Right ventricle myocardium inferior (tissue), 1 donor: ENCODE measurements at regions not wholly inside any gene's neighbourhood (a gene's known extent, or its start where the extent isn't known, plus 50 kb on each side); places are given as distances from the start of the nearest gene placed in this dataset.
"Not testable (repeated sequence)": the region's sequence is repeated elsewhere in the genome, so short reads cannot be mapped to it uniquely, and the experiment has no call there.

Experiments used
- ATAC-seq: fragments of 200-7000 bp; cut with Tn5 transposase; one replicate; pipeline ENCODE4 v1.9.1; 2020; ENCODE audit warnings: mild to moderate bottlenecking, moderate library complexity
- DNase-seq: peaks from one replicate; pipeline ENCODE4 v3.0.0; 2021; ENCODE audit errors: missing footprints
- intact Hi-C: fragments of 100-400 bp; cut with DNase I; formaldehyde crosslinking; loops from one replicate; pipeline ENCODE4 v1.11.0; 2022
- donor health status: DM: no; HTN: yes; CAD: no; lungs with severe emphysema.

DNA sequence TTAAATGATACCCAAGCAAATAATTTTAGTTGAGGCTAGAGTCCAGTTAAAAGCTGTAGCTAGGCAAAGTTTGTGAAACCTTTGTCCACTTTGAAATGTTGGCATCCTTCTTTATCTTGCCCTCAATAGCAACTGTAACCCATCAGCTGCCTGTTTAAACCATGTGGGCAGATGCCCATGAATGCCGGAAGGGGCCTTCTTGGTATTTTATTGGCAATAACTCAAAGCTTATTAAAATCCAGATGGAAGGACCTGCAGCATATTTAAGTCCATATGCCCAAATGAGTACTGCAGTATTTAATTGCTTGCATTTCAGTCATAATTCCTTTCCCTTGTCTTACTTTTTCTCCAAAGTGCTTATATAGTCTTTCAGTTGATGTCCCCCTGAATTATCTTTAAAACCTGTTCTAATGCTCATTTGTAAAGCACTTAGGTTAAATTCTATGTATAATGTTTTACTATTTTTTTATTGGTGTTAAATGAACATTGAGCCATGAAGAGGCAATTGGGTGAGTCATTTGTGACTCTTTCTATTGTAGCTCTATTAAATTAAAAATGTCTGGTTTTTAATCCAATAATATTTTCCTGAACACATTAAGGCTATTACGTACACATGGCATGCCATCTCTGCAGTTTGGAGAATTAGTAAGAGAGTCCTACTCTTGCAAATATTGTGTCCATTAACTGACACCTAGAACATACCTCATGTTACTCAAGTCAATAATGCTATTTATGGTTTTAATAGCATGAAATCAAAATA lies 225.3 kb downstream of the KCNJ2 start:
- DNase-seq, result no peak
- intact Hi-C loops, result no loop called here

DNA sequence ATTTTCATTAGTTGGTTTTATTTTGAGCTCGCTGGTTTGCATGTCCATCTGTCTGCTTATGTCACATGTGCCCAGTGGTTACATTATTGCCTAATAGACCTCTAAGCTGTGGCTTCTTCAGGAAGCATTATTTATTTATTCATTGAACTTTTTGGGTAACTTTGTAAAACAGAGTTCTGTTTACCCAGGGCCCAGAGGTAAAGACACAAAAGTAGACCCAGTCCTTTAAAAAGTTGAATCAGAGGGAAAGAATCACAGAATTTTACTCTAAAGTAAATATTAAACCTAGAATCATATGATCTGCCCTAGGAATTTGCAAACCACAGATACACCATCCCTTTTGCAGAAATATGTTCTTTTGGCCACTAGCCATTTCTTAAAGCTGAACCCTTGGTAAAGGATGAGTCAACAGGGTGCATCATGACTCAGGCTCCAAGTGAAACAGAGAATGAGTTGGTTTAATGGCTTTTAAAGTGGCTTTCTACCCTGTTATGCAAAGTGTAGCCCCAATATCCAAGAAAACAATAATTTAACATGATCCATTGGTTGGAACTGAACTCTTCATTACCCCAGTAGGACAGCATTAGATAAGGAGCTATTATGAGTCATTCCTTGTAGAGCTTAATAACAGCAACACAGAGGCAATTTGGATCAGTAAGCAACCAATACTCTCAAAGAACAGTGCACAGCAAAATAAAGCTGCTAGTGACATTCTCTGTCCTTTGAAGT lies 236.3 kb downstream of the KCNJ2 start:
- intact Hi-C loops, result no loop called here
- ATAC-seq (no peak), DNase-seq (no peak)

More for the DNA sequence above, 225.3 kb downstream of the KCNJ2 start:
- ATAC-seq, result no peak

DNA sequence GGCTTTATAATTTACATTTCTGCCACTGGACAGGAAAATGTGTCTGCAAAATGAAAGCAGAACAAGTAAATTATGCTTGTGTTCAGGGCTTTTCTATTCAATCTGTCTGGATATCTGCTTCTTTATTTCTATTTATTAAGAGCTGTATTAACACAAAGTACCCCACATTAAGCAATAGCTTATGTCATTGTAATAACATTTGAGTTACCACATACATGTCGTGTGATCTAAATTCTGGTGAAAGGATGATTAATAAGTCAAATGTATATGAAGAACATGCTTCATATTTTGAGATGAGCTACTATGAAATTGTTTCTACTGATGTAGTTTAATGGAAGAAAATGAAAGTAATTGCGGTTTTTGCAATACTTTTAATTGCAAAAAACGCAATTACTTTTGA lies 238.2 kb downstream of the KCNJ2 start:
- intact Hi-C loops, result no loop called here
- ATAC-seq (no peak), DNase-seq (no peak)

DNA sequence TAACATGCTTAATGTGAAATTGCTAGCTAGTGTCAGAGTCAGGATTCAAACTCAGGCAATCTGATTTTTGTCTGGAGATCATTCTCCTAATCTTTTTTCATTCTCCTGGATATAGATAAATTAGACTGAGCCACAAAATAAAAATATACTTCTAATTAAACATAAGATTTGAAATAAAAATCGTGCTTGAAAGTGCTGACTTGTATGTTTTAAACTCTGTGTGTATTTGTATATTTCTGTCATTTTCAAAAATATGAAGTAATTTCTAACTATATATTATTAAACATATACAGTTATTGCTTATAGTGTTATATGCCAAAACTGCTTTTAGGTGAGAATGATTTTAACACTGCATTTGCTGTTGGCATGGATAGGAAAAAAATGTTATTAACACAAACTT lies 239.4 kb downstream of the KCNJ2 start:
- DNase-seq (no peak), ATAC-seq (no peak)

DNA sequence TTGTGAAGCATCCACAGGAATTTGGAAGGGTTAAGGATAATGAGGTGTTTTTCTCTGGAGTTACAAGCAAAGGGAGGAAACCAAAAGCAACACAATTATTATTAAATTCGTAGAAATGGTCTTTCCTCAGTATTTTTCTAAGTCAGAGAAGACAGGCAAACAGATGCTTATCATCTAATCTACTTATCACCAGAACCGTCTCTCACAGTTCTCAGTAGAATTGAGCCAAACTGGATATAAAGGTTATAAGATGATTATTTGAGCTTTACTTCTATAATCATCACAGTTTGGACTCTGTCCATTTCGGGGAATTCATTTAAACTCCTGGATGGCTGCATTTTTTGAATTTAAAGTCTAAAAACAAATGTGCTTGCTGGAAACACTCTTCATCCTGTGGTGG lies 245.0 kb downstream of the KCNJ2 start:
- ATAC-seq (no peak), DNase-seq (no peak)
- intact Hi-C loops, result no loop called here

More for the DNA sequence above, 239.4 kb downstream of the KCNJ2 start:
- intact Hi-C loops, result no loop called here

DNA sequence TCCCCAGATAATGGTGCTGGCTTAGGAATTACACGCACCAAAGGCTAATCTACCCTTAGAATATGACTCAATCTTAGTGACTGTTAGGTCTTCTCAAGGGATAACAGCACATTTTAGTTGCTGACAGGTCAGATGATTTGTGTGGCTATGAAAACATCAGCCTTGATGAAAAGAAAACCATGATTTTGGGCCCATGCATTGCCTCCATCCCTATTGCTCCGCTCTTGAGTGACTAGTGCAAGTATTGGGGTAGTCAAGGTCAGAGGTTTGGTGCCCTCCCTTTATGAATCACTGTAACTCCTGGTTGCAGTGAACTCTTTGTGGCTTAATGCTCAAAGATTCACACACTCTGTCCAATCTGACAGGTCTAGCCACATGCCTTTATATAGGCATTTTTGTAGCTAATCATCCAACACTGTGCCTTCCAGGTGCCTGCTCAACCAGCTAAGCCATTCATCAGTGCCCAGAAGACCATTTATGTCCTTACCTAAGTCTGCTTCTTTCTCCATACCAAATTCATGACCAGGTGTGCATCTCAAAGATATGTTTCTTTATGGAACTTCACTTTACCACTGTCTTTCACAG lies 251.6 kb downstream of the KCNJ2 start:
- ATAC-seq (no peak), DNase-seq (no peak)
- intact Hi-C loops, result no loop called here

DNA sequence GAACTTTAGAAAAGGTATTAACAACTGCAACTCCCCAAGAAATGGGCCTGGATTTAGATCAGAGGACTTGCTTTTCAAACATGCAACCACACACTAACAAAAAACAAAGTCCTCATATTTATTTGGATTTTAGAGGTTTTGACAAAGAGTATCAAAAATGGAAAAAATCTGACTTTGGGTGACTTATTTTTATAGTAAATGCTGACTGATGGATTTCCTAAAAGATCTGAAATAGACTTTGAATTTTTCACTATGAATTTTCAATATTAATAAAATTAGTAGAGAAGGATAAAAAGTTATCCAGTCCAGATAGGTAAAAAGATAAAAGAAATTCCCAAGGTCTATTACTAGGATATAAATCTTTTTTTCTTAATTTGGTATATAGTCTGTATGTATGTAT lies 253.5 kb downstream of the KCNJ2 start:
- ATAC-seq (no peak), DNase-seq (no peak)
- intact Hi-C loops, result no loop called here

DNA sequence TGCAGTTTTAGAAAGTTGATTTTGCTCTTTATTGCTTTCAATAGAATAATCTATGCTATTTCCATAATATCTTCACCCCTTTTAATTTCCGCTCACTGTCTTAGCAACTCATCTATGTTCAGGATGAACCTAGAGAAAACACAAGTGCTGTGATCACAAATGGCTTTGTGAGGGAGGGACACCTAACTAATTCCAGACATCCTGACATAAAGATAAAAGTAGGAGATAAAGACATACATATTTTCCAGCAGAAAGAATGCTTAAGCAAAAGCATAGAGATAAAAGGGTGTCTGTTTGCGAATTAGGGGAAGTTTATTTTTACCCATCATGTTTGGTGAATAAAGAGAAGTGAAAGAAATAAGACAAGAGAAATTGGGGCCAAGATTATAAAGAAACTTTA lies 254.2 kb downstream of the KCNJ2 start:
- intact Hi-C loops, result no loop called here
- DNase-seq, result no peak
- ATAC-seq, result no peak

DNA sequence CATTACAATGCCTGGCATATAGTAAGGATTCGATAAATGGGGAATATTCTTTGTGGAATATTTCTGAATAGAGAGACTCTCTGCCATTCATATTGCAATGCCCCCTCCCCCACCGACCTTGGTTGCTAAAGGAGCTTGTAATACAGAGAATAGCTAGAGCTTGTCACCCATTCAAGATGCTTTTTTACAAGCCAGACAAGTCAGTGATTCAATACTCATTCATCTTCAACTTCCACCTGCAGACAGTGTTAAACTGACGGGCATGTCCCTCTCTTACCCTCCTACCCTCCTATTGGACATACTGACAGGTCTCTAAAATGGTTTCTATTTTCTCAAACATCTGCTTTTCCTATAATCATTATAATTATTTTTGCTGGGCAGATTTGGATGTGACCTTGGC lies 257.4 kb downstream of the KCNJ2 start:
- ATAC-seq (no peak), DNase-seq (no peak)
- intact Hi-C loops, result no loop called here

DNA sequence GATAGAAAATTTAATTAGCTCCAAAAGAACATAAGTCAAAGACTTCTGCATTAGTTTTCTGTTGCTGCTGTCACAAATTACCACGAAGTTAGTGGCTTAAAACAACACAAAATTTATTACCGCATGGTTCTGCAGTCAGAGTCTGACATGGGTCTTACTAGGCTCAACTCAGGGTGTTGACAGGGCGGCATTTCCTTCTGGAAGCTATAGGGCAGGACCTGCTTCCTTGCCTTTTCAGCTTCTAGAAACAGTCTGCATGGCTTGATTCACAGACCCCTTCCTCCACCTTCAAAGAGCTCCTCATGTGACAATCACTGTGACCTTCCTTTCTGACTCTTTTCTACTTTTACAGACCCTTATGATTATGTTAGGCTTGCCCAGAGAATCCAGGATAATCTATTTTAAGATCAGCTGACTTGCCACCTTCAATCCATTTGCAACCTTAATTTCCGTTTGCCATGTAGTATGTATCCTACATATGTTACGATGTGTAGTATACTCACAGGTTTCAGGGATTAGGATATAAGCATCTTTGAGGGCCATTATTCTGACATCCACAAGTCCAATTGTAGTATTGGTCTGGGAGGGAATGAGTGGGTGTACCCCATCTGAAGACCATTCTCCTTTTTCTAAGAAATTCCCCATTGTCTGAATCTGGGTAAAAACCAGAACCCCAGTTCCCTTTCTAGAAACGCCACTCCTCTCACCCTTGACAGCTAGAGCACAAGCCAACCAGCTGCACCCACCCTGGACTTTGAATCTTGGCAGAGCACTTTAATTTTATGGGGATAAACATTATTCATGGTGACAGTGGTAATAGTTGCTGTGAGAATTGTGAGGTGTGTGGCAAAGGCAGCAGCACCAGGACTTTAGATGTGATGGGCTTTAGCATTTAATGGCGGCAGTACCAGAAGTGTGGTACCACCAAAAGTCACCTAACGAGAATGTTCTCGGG lies 265.5 kb downstream of the KCNJ2 start:
- ATAC-seq (no peak), DNase-seq (no peak)
- intact Hi-C loops, result no loop called here

DNA sequence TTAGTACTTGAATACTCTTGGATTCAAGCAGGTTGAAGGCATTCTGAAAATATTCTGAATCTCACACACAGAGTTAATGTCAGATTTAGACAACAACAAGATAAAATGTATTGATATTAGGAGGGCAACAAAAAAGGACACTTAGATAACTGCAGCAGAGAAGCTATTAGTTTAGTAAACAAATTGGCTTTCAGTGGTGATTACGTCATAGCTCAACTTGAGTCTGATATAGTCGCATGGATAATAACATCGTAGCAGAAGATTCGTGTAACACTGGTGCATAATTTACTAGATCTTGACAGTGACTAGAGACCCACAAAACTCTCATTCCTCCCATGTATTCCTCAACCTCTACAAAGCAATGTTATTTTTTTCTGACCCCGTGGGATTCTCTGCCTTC lies 268.3 kb downstream of the KCNJ2 start:
- ATAC-seq, result no peak
- intact Hi-C loops, result no loop called here
- DNase-seq, result no peak

DNA sequence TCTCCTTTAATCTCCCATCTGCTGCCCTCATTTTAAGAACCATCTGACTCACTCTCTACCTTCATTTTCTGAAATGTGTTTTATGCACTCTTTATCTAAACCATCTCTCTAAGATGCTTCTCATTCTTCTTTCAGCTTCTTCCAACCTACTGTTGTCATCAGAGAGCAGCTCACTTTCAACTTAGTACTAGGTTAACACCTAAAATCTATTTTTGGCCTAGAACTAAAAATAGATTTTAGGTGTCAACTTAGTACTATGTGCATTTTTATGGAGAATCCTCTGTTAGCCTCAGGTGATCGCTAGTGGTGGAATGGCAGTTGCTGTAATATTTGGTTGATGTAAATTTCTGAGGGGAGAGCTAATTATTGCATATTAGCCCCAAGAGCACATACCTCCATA lies 277.1 kb downstream of the KCNJ2 start:
- ATAC-seq (no peak), DNase-seq (no peak)
- intact Hi-C loops, result no loop called here

DNA sequence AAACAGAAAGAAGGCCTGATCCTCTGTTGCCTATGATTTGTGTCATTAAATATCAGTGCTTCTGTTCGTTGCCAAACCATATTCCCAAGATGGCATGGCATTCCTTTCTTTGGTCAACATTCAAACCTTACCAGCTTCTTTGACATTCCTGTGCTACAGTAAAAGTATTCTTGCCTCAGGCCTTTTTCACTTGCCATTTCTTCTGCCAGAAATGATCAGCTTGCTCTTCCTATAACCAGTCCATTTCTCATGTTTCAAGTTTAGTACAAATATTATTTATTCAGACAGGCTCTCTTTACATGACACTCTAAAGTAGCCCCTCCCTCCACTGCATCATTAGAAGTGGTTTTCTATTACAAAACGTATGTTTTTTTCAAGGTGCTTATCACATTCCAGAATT lies 278.3 kb downstream of the KCNJ2 start:
- ATAC-seq, result no peak

DNA sequence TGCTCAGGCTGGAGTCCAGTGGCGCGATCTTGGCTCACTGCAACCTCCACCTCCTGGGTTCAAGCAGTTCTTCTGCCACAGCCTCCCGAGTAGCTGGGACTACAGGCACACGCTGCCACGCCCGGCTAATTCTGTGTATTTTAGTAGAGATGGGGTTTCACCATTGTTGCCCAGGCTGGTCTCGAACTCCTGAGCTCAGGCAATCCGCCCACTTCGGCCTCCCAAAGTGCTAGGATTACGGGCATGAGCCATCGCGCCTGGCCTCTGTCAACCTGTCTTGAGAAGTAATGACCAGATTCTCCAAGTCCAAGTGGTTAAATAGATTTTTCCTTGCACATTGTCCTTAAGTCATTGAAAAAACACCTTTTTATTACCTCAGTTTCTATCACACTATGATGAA lies 283.7 kb downstream of the KCNJ2 start:
- DNase-seq, intact Hi-C loops, ATAC-seq: not testable (repeated sequence)

More for the DNA sequence above, 278.3 kb downstream of the KCNJ2 start:
- intact Hi-C loops, result no loop called here
- DNase-seq, result no peak

DNA sequence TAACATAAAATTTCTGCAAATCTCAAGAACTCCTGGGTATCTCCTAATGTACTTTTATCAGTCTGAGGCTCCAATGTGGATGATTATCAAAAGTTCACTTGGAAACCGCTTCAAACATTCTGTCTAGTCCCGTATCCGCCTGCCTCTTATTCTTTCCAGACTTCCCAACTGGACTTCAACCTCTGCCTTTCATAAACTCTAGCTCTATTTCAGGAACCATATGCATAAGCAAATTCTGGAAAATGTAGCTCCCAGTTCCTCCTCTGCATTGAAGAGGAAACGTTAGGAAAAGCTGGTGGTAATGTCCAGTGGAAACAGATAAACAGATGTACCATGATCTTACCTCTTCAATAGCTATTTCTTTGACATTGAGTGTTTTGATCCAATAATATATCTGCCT lies 285.0 kb downstream of the KCNJ2 start:
- intact Hi-C loops, result no loop called here
- ATAC-seq, result no peak
- DNase-seq, result no peak

DNA sequence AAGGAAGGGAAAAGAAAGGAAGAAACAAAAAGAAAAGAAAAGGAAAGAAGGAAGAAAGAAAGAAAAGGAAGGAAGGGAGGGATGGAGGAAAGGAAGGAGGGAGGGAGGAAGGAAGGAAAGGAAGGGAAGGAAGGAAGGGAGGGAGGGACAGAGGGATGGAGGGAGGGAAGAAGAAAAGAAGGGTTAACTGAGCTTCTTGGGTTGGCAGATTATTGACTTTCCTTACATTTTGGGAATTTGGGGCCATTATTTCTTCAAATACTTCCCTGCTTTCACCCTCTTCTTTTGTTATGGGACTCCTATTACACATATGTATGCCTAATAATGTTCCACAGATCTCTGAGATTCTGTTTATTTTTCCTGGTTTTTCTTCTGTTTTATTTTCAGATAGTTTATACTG lies 285.6 kb downstream of the KCNJ2 start:
- no peak for ATAC-seq
- intact Hi-C loops, result no loop called here

DNA sequence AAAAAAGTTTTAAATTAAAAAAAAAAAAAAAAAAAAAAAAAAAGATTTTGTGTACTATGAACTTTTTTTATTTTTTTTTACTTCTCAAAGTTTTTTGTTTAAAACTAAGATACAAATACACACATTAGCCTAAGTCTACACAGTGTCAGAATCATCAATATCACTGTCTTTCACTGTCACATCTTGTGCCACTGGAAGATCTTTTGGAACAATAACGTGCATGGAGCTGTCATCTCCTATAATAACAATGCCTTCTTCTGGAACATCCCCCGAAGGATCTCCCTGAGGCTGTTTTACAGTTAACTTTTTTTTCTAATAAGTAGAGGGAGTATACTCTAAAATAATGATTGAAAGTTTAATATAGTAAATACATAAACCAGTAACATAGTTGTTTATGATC lies 295.7 kb downstream of the KCNJ2 start:
- ATAC-seq (no peak), DNase-seq (no peak)
- intact Hi-C loops, result no loop called here

More for the DNA sequence above, 285.6 kb downstream of the KCNJ2 start:
- no peak for DNase-seq

DNA sequence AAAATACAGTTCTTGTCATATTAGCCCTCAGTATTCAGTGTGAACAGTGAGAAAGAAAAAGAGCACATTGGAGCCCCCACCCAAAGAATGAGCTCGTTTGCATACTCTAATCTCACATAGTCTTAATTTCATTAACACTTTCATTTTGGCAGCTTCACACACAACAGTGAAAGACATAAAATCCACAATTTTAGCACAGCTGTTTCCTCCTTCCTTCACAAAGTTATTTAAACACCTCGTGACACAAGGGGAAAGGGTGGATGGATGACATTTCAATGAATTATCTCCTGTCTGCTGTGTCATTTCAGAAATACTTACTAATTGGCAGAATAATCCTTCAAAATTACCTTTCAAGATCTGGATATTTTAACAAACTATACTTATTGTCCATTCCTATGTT lies 299.3 kb downstream of the KCNJ2 start:
- intact Hi-C loops, result no loop called here
- DNase-seq (no peak), ATAC-seq (no peak)

DNA sequence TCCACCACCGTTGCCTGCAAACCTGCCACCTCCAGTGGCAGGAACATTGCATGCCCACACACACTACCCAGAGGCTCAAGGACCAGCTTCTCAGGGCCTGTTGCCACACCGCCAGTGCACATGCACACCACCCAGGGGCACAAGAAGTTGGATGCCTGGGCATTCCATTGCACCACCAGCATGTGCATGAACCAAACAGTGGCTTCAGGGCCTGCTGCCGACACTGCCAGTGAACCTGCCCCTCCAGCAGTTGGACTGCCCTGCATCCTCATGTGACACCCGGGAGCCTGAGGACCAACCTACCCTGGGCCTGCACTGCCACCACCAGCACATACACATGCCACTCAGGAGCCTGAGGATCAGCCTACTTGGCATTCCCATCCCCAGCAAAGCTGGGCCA lies 303.7 kb downstream of the KCNJ2 start:
- intact Hi-C loops, result loop anchor here (10.0 kb wide), 4 partner anchors 52 to 298 kb away; no protein-coding TSS in a partner anchor
- DNase-seq (no peak), ATAC-seq (no peak)
